ENCODE measurements at regions not wholly inside any gene's neighbourhood (a gene's known extent, or its start where the extent isn't known, plus 50 kb on each side); places are given as distances from the start of the nearest gene placed in this dataset.
"Not testable (repeated sequence)": the region's sequence is repeated elsewhere in the genome, so short reads cannot be mapped to it uniquely, and the experiment has no call there.

DNA sequence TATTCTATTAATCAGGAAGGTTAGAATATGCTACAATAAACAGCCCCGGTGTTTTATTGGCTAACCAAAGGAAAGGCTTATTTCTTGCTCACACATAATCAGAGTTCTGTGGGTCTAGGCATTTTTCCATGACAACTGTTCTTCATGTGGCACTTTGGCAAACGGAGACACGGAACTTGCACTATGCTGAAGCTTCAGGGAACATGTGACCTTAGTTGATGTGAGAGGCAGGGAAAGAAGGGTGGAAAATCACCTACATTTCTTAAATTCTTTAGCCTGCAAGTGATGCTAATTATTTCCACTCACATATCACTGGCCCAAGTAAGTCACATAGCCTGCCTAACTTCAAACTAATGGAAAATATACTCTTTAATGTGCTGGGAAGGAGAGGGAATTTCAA, 344.6 kb downstream of the SV2B start:
- Histone ChIP-seq H3K9me3 (no peaks in the 10 kb centered on the region), H3K36me3 (no peaks in the 10 kb centered on the region), H3K4me1 (replicated peaks) (no peaks in the 10 kb centered on the region), H3K27ac (no peak overlapping the region), H3K4me3 (no peak overlapping the region), H3K27me3 (replicated peaks; ENCODE audit: insufficient read depth) (peaks cover 4% of the 10 kb centered on the region)
- intact Hi-C loops (cut with DNase I) = no loop called here
- TF ChIP-seq POLR2AphosphoS5 (IDR thresholded peaks at IDR 0.05) (no peak), POLR2A (IDR thresholded peaks at IDR 0.05) (no peak)
- TF ChIP-seq, protein P1, sequence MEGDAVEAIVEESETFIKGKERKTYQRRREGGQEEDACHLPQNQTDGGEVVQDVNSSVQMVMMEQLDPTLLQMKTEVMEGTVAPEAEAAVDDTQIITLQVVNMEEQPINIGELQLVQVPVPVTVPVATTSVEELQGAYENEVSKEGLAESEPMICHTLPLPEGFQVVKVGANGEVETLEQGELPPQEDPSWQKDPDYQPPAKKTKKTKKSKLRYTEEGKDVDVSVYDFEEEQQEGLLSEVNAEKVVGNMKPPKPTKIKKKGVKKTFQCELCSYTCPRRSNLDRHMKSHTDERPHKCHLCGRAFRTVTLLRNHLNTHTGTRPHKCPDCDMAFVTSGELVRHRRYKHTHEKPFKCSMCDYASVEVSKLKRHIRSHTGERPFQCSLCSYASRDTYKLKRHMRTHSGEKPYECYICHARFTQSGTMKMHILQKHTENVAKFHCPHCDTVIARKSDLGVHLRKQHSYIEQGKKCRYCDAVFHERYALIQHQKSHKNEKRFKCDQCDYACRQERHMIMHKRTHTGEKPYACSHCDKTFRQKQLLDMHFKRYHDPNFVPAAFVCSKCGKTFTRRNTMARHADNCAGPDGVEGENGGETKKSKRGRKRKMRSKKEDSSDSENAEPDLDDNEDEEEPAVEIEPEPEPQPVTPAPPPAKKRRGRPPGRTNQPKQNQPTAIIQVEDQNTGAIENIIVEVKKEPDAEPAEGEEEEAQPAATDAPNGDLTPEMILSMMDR (IDR thresholded peaks at IDR 0.05) = no peak
- 82% methylated on average over 3 of the region's 3 CpGs for WGBS
- DNase-seq (ENCODE audit: low spot score) = no peak

DNA sequence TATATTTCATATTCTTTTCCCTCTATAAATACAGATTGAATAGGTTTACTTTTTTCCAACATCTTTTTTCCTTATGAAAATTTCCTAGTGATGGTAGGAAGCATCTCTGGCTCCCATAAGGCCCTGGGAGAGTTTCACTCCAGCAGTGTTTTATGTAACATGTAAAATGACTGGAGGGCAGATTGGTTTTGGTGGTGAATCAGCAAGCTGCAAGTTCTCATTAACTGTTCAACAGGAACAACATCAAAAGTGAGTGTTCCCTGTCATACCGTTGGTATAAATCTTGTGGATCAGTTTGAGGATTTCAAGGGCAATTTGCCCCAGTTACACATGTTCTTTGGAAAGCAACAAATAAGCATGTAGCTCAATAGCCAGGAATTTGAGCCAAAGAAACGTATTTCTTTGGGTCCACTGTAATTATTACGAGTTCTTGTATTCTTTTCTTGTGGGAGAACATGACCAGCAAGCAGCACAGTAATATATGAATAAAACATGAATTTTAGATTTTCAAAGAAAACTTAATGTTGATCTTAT, 345.7 kb downstream of the SV2B start:
- H3K4me3 ChIP-seq = no peak overlapping the region
- no peak for DNase-seq (ENCODE audit: low spot score)
- 35% methylated on average over 3 of the region's 3 CpGs for WGBS
- H3K27me3 ChIP-seq (replicated peaks; ENCODE audit: insufficient read depth) = peaks cover 4% of the 10 kb centered on the region
- intact Hi-C loops (cut with DNase I) = no loop called here
- H3K27ac ChIP-seq = no peak overlapping the region
- H3K9me3 ChIP-seq = no peaks in the 10 kb centered on the region
- H3K4me1 ChIP-seq (replicated peaks) = no peaks in the 10 kb centered on the region
- H3K36me3 ChIP-seq = no peaks in the 10 kb centered on the region
- TF ChIP-seq, protein P1 (IDR thresholded peaks at IDR 0.05) = no peak
- no peak for TF ChIP-seq POLR2A (IDR thresholded peaks at IDR 0.05)
- TF ChIP-seq POLR2AphosphoS5 (IDR thresholded peaks at IDR 0.05) = no peak

DNA sequence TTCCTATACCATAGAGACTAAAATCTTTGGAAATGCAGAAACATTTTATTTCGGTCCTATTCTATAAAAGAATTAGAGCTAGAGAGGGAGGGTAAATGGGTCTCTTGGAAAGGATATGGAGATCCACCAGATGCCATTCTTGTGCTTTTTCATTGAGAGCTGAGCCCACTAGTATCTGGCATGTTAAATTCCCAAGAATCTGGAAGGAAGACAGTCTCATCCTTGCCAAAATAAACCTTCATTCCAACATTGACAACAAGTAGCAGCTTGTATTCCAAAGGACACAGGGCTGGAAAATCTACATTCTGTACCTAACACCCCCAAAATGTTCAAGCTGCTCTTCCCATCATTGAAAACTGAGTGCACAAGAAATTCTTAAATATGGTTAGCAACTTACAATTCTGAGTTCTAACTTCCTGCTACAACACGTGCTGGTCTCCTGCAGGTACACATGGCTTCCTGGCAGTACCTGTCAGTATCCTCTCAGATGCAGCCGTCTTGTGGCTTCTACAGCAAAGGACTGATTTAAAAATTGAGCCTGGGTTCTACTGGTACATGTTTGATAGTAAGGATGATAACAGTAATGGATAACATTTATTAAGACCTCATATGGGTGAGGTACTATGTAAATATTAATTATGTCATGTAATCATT, 348.1 kb downstream of the SV2B start:
- Histone ChIP-seq H3K27ac (no peak overlapping the region), H3K4me3 (no peak overlapping the region), H3K9me3 (no peaks in the 10 kb centered on the region), H3K4me1 (replicated peaks) (no peaks in the 10 kb centered on the region), H3K27me3 (replicated peaks; ENCODE audit: insufficient read depth) (peaks cover 4% of the 10 kb centered on the region), H3K36me3 (no peaks in the 10 kb centered on the region)
- TF ChIP-seq, protein P1 (IDR thresholded peaks at IDR 0.05) = no peak
- TF ChIP-seq POLR2AphosphoS5 (IDR thresholded peaks at IDR 0.05) (no peak), POLR2A (IDR thresholded peaks at IDR 0.05) (no peak)
- 35% methylated on average over 3 of the region's 3 CpGs for WGBS
- no peak for DNase-seq (ENCODE audit: low spot score)
- intact Hi-C loops (cut with DNase I) = no loop called here

DNA sequence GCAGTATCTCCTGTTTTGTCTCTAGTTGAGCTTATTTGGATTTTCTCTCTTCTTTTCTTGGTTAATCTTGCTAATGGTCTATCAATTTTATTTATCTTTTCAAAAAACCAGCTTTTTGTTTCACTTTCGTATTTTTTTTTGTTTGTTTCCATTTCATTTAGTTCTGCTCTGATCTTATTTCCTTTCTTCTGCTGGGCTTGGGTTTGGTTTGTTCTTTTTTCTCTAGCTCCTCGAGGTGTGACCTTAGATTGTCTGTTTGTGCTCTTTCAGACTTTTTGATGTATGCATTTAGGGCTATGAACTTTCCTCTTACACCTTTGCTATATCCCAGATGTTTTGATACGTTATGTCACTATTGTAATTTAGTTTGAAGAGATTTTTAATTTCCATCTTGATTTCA, 353.3 kb downstream of the SV2B start:
- H3K27ac ChIP-seq; intact Hi-C loops (cut with DNase I); DNase-seq (ENCODE audit: low spot score): not testable (repeated sequence)

DNA sequence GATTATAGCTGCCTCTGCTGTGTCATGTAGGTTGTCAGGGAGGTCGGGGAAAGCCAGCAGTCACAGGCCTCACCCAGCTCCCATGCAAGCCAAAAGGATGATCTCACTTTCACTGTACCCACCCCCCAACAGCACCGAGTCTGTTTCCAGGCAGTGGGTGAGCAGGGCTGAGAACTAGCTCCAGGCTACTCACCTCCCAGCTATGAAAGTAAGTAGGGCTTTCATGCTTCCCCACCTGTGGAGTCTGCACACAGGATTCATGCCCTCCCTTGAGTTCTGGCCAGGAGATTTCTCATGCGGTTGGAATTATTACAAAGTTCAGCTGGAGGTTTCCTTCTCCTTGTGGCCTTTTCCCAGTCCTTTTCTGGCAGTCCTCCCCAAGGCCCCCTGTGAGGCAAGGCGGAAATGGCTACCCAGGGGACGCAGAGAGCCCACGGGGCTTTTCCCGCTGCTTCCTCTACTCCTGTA, 356.2 kb downstream of the SV2B start:
- intact Hi-C loops (cut with DNase I) = no loop called here
- no peak overlapping the region for H3K27ac ChIP-seq
- H3K4me1 ChIP-seq (replicated peaks) = no peaks in the 10 kb centered on the region
- H3K4me3 ChIP-seq = no peak overlapping the region
- H3K36me3 ChIP-seq = no peaks in the 10 kb centered on the region
- TF ChIP-seq POLR2A (IDR thresholded peaks at IDR 0.05) = no peak
- TF ChIP-seq POLR2AphosphoS5 (IDR thresholded peaks at IDR 0.05) = no peak
- TF ChIP-seq, protein P1 (IDR thresholded peaks at IDR 0.05) = no peak
- H3K27me3 ChIP-seq (replicated peaks; ENCODE audit: insufficient read depth) = no peaks in the 10 kb centered on the region
- 65% methylated on average over 7 of the region's 7 CpGs for WGBS
- no peak for DNase-seq (ENCODE audit: low spot score)
- no peaks in the 10 kb centered on the region for H3K9me3 ChIP-seq

More for the DNA sequence above, 353.3 kb downstream of the SV2B start:
- WGBS = 82% methylated on average over 3 of the region's 3 CpGs
- not testable (repeated sequence) for H3K9me3 ChIP-seq; H3K27me3 ChIP-seq (replicated peaks; ENCODE audit: insufficient read depth); H3K4me3 ChIP-seq; H3K36me3 ChIP-seq; H3K4me1 ChIP-seq (replicated peaks)
